ENCODE measurements at regions not wholly inside any gene's neighbourhood (a gene's known extent, or its start where the extent isn't known, plus 50 kb on each side); places are given as distances from the start of the nearest gene placed in this dataset.

DNA sequence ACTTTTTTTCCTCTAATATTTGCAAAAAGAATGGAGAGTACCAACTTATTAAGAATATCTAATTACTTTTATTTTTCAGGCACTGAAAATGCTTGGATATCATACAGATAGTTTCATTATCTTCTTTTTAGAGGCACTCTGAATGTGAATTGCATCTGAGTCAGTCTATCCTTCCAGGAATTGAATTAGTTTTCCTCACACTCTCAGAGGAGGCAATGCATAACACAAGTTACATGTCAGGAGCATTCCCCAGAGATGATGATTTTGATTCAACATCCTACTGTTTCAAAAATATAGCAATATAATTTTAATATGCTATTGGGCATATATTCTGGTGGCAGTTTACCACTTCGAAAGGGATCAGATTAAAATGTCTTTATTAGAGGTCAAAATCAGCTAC lies 1315.4 kb downstream of the PCDH9 start:
- in situ Hi-C loops (cut with MboI; ENCODE audit: low pct_unique_long_range_greater_than_20kb, low sequenced_read_pairs) = no loop called here
- no peak for DNase-seq

GRCh38 chr13:65913173-65913572 lies 1317.0 kb downstream of the PCDH9 start:
- in situ Hi-C loops (cut with MboI; ENCODE audit: low pct_unique_long_range_greater_than_20kb, low sequenced_read_pairs) = no loop called here
- DNase-seq = no peak

DNA sequence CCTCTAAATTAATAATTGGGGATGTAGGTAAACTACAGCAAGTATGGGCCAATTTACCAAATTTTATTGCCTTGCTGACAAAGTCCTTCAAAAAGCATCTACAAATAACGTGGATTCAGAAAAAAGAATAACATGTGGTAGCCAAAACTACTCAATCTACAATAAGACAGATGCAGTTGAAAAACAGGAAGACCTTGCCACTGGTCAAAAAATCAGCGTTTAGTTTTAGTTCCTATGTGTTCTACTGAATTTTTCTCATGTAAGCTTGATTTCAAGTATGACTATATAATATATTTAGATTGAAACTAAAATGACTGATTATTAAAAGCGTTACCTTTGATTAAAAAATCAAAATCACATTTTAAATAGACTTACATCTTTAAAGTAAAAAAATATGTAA lies 1317.6 kb downstream of the PCDH9 start:
- DNase-seq = no peak
- in situ Hi-C loops (cut with MboI; ENCODE audit: low pct_unique_long_range_greater_than_20kb, low sequenced_read_pairs) = no loop called here

DNA sequence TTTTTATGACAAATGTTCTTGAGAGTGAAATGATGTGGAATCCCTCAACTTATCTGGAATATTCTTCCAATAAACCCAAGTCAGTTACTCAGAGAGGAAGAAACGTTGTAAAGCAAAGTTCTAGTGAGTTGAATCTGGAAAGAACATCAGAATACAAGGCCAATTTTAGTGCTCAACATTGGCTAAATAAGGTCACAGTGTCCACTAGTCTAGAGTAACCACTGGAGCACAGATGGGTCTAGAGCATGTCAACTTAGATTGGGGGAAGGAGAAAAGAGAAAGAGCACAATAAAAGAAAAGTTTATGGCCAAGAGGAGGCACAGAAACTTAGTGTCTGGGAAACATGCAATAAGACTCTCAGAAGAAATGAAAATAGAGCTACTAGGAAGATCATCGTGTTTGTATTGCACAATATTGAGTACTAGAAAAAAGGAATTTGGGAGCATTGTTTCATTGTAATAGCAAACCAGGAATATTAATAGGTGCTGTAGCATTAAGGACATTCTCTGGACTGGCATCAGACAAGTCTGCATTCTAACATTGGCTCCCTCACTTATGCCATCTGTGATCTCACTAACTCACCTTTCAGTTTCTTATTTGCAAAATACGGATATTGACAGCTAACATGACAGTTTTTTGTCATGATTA lies 1318.5 kb downstream of the PCDH9 start:
- no peak for DNase-seq
- in situ Hi-C loops (cut with MboI; ENCODE audit: low pct_unique_long_range_greater_than_20kb, low sequenced_read_pairs) = no loop called here

DNA sequence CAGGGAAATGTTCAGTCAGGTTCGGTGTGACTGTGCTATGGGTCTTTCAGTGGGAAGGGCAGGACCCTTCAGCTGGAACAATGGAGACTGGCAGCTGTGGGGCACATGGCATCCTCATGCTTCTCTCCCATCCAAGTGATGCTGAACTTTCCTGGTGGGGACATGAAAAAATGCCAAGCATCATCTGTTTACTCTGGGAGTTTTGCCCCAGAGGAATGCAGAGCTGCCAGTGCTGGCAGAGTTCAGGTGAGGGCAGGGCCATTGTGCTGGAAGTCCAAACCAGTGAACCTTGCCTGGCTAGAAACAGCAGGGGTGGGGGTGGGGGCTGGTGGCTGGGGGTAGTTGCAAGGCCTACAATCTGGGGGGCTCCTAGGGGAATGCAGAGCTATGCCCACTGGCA lies 1320.6 kb downstream of the PCDH9 start:
- no peak for DNase-seq
- in situ Hi-C loops (cut with MboI; ENCODE audit: low pct_unique_long_range_greater_than_20kb, low sequenced_read_pairs) = no loop called here

DNA sequence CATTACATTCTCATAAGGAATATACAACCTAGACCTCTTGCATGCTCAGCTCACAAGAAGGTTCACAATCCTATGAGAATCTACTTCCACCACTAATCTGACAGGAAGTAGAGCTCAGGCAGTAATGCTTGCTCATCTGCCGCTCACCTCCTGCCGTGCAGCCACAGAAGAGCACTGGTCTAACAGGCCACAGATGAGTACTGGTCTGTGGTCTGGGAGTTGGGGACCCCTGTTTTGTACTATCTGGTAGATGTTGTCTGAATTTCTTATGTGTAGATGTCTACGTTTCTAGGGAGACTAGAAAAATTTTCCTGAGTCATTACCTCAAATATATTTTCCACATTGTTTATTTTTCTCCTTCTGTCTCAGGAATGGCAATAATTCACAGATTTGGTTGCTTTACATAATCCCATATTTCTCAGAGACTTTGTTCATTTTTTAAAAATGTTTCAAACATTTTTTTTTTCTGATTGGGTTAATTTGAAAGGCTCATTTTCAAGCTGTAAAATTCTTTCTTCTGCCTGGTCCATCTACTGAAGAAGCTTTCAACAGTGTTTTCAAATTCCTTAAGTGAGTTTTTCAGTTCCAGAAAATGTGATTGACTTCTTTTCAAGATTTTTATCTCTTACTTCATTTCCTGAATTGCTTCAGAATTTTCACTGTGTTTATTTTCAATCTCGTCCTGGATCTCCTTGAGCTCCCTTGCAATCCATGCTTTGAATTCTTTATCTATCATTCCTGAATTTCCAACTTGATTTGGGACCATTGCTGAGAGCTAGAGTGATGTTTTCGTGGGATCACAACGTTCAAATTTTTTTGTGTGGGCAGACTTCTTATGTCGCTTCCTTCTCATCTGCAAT lies 1322.2 kb downstream of the PCDH9 start:
- in situ Hi-C loops (cut with MboI; ENCODE audit: low pct_unique_long_range_greater_than_20kb, low sequenced_read_pairs) = no loop called here
- no peak for DNase-seq

- in situ Hi-C loops (cut with MboI; ENCODE audit: low pct_unique_long_range_greater_than_20kb, low sequenced_read_pairs) = no loop called here
- no peak for DNase-seq
Measured at GRCh38 chr13:65901723-65902122, 1328.4 kb downstream of the PCDH9 start.

GRCh38 chr13:65894049-65894448 lies 1336.1 kb downstream of the PCDH9 start:
- no peak for DNase-seq
- in situ Hi-C loops (cut with MboI; ENCODE audit: low pct_unique_long_range_greater_than_20kb, low sequenced_read_pairs) = no loop called here

DNA sequence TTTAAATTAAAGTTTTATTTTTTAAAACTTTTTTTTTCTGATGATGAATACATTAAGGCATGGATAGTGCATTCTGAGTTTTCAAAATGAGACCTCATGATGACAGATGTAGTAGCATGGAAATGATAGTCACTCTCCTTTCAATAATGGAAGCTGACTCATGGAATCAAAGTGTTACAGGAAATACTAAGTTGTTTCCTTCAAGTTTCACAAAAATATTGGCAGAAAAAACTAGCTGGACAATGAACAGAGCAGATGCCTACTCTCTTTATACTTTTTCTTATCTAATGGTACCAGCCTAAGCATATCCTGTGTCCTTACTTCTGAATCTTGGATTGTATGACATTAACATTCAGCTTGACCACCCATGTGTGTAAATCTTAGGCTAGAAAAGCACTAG lies 1337.3 kb downstream of the PCDH9 start:
- DNase-seq = no peak
- in situ Hi-C loops (cut with MboI; ENCODE audit: low pct_unique_long_range_greater_than_20kb, low sequenced_read_pairs) = no loop called here

GRCh38 chr13:65889368-65889767 lies 1340.8 kb downstream of the PCDH9 start:
- in situ Hi-C loops (cut with MboI; ENCODE audit: low pct_unique_long_range_greater_than_20kb, low sequenced_read_pairs) = no loop called here
- DNase-seq = no peak

- in situ Hi-C loops (cut with MboI; ENCODE audit: low pct_unique_long_range_greater_than_20kb, low sequenced_read_pairs) = no loop called here
- no peak for DNase-seq
Measured at GRCh38 chr13:65882810-65883209, 1347.3 kb downstream of the PCDH9 start.

DNA sequence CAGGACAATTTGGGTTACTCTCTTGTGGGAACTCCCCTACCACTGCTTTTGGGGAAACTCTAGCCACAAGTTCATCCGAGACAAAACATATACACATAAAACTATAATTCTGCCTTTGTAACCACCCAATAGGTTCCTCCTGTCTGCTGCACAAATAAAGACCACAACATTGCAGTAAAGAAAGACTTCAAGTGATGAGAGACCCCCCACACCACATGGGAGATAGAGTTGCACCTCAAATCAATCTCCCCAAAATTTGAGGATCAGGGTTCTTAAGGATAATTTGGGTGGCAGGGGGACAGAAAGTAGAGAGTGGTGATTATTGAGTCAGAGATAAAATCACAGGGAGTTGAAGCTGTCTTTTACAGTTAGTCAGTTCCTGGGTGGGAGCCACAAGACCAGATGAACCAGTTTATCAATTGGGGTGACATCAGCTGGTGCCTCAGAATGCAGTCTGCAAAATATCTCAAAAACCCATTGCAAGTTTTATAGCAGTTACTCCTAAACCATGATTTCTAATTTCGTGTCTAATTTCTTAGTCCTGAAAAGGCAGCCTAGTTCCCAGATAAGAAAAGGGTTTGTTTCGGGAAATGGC lies 1348.5 kb downstream of the PCDH9 start:
- no peak for DNase-seq
- in situ Hi-C loops (cut with MboI; ENCODE audit: low pct_unique_long_range_greater_than_20kb, low sequenced_read_pairs) = no loop called here

DNA sequence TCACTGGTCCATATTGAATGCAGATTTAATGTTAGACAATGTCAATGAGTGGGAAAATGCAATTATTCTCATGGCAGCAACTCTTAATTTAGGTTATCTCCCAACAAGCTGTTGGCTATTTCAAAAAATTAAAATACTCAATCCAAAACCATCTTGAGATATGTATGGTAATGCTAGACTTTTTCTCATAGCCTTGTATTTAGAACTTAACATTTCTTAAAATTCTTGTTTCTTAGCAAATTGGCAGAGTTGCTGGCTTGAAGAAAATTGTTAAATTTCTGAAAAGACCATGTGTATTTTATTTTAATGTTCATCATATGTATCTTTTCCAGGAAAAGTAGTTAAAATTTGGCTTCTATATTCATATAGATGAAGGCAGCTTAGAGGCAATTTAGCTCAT lies 1355.1 kb downstream of the PCDH9 start:
- in situ Hi-C loops (cut with MboI; ENCODE audit: low pct_unique_long_range_greater_than_20kb, low sequenced_read_pairs) = no loop called here
- no peak for DNase-seq

GRCh38 chr13:65872448-65872847 lies 1357.7 kb downstream of the PCDH9 start:
- in situ Hi-C loops (cut with MboI; ENCODE audit: low pct_unique_long_range_greater_than_20kb, low sequenced_read_pairs) = no loop called here
- no peak for DNase-seq

DNA sequence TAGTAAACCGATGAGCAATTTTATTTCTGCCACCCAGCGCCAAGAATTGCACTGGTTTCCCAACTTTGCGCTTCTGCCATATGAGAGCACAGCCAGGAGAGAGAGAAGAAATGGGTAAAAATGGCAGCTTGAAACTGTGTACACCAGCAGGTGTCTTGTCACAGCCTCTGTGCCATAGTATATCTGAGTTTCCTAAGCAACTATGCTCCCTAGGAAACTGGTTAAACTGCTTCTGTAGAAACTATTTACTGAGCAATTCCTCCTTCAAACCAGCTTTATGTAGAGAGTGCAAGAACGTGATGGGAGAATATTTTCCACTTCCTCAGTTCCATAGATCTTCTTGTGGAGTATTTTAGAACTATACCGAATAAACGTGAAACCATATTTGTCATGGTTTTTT lies 1361.3 kb downstream of the PCDH9 start:
- in situ Hi-C loops (cut with MboI; ENCODE audit: low pct_unique_long_range_greater_than_20kb, low sequenced_read_pairs) = no loop called here
- DNase-seq = no peak

GRCh38 chr13:65868099-65868498 lies 1362.0 kb downstream of the PCDH9 start:
- no peak for DNase-seq
- in situ Hi-C loops (cut with MboI; ENCODE audit: low pct_unique_long_range_greater_than_20kb, low sequenced_read_pairs) = no loop called here

- in situ Hi-C loops (cut with MboI; ENCODE audit: low pct_unique_long_range_greater_than_20kb, low sequenced_read_pairs) = no loop called here
- DNase-seq = no peak
Measured at GRCh38 chr13:65866138-65866537, 1364.0 kb downstream of the PCDH9 start.

DNA sequence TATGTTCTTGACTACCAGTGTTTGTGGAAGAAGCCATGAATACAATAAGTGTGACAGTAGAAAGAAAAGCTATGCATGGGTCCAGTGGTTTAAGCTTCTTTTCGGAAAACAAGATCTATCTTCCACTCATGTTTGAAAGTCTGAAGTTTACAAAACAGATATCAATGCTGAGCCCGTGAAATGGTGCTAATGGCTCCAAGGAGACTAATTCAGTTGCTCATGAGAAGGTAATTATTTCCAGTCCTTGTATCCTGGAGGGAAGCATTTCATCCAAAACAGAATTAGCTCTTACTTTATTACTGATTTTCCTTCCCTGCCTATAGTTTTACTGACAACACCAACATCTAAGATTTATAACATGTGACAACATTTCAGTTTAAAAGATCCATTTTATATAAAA lies 1364.9 kb downstream of the PCDH9 start:
- no peak for DNase-seq
- in situ Hi-C loops (cut with MboI; ENCODE audit: low pct_unique_long_range_greater_than_20kb, low sequenced_read_pairs) = no loop called here

DNA sequence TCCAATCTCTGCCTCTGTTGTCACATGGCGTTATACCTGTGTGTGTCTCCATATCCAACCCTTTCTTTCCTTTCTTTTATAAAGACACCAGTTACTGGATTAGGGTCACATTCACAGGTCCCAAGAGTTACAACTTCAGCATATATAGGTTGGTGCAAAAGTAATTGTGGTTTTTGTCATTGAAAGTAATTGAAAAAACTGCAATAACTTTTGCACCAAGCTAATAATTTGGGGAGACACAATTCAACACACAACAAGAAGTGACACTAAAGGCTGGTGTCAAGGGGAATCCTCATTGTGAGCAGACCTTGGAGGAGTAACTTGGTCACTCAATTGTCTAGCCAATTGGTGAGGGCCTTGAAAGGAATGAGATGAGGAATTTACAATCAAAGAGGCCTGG lies 1366.1 kb downstream of the PCDH9 start:
- DNase-seq = no peak
- in situ Hi-C loops (cut with MboI; ENCODE audit: low pct_unique_long_range_greater_than_20kb, low sequenced_read_pairs) = no loop called here

DNA sequence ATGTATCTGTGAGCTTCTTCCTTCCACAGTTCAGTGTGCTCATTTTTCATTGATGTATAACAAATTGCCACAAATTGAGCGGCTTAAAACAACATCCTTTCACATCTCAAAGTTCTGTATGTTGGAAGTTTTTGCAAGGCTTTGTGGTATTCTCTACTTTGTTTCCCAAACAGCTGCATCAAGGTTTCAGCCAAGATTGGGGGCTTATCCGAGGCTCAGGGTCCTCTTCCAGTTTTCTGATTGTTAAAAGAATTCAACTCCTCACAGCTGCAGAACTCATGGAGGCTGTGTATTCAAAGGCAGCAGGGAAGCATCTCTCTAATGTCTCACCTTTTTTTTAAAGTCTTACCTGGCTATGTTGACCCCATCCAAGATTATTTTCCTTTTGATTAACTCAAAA lies 1369.8 kb downstream of the PCDH9 start:
- DNase-seq = no peak
- in situ Hi-C loops (cut with MboI; ENCODE audit: low pct_unique_long_range_greater_than_20kb, low sequenced_read_pairs) = no loop called here

Measured in KBM-7 (cell line).